Trophoblast cell (in vitro differentiated cells and primary cell): ENCODE measurements at regions not wholly inside any gene's neighbourhood (a gene's known extent, or its start where the extent isn't known, plus 50 kb on each side); places are given as distances from the start of the nearest gene placed in this dataset.

ENCODE experiments used
- DNase-seq, 2 donors: peaks; one replicate each; pipeline ENCODE4 v3.0.0-alpha.2; 2016
- H2AFZ ChIP-seq: 2 replicates; pipeline ENCODE4 v1.6.1; 2013; ENCODE audit warnings: low read length, moderate library complexity, mild to moderate bottlenecking; ENCODE audit not compliant: insufficient read depth, poor library complexity
- H2AK5ac ChIP-seq: 2 replicates; pipeline ENCODE4 v1.6.1; 2013; ENCODE audit warnings: mild to moderate bottlenecking, low read length
- H2BK120ac ChIP-seq: 2 replicates; pipeline ENCODE4 v1.6.1; 2013; ENCODE audit warnings: low read length, mild to moderate bottlenecking, moderate library complexity; ENCODE audit not compliant: insufficient read depth, poor library complexity
- H2BK12ac ChIP-seq: 2 replicates; pipeline ENCODE4 v1.6.1; 2013; ENCODE audit warnings: mild to moderate bottlenecking, low read length, moderate library complexity
- H2BK5ac ChIP-seq: 2 replicates; pipeline ENCODE4 v1.6.1; 2013; ENCODE audit warnings: low read length, low read depth, moderate library complexity, mild to moderate bottlenecking; ENCODE audit not compliant: poor library complexity
- H3K14ac ChIP-seq: 2 replicates; pipeline ENCODE4 v1.6.1; 2013; ENCODE audit warnings: mild to moderate bottlenecking, low read length
- H3K18ac ChIP-seq: 2 replicates; pipeline ENCODE4 v1.6.1; 2013; ENCODE audit warnings: mild to moderate bottlenecking, low read length
- H3K23ac ChIP-seq: 2 replicates; pipeline ENCODE4 v1.6.1; 2013; ENCODE audit warnings: low read length
- H3K27ac ChIP-seq: 2 replicates; pipeline ENCODE4 v1.5.1; 2013; ENCODE audit warnings: low read depth, mild to moderate bottlenecking, inconsistent platforms, low read length, moderate library complexity
- H3K27me3 ChIP-seq: 2 replicates; pipeline ENCODE4 v1.6.1; 2013; ENCODE audit warnings: inconsistent platforms, mild to moderate bottlenecking, low read length, moderate library complexity; ENCODE audit not compliant: insufficient read depth
- H3K36me3 ChIP-seq, 2 experiments: 1 replicate in 1 of 2; 2 replicates in 1 of 2; pipeline ENCODE4 v1.6.1; 2013; ENCODE audit warnings: low read length in 2 of 2, mild to moderate bottlenecking in 2 of 2, moderate library complexity in 1 of 2; ENCODE audit not compliant: insufficient read depth in 2 of 2, control insufficient read depth in 1 of 2
- H3K4ac ChIP-seq: 2 replicates; pipeline ENCODE4 v1.6.1; 2013; ENCODE audit warnings: low read depth, mild to moderate bottlenecking, low read length, moderate library complexity
- H3K4me1 ChIP-seq, 2 experiments: 1 replicate in 1 of 2; 2 replicates in 1 of 2; pipeline ENCODE4 v1.6.1; 2013; ENCODE audit warnings: low read length in 2 of 2, mild to moderate bottlenecking in 2 of 2, moderate library complexity in 1 of 2; ENCODE audit not compliant: insufficient read depth in 2 of 2, control insufficient read depth in 1 of 2
- H3K4me2 ChIP-seq: 2 replicates; pipeline ENCODE4 v1.6.1; 2013; ENCODE audit warnings: inconsistent platforms, mild to moderate bottlenecking, low read length, moderate library complexity
- H3K4me3 ChIP-seq: 2 replicates; pipeline ENCODE4 v1.5.1; 2013; ENCODE audit warnings: mild to moderate bottlenecking, low read depth, low read length, inconsistent platforms
- H3K79me1 ChIP-seq: one replicate; pipeline ENCODE4 v1.6.1; 2013; ENCODE audit warnings: low read length
- H3K79me2 ChIP-seq: 2 replicates; pipeline ENCODE4 v1.6.1; 2013; ENCODE audit warnings: low read length, mild to moderate bottlenecking; ENCODE audit not compliant: control insufficient read depth, insufficient read depth, poor library complexity
- H3K9ac ChIP-seq: 2 replicates; pipeline ENCODE4 v1.6.1; 2013; ENCODE audit warnings: mild to moderate bottlenecking, low read length
- H3K9me3 ChIP-seq: 2 replicates; pipeline ENCODE4 v1.6.1; 2013; ENCODE audit warnings: low read depth, mild to moderate bottlenecking, control low read depth, inconsistent platforms, low read length; ENCODE audit not compliant: insufficient read depth
- H4K12ac ChIP-seq: 2 replicates; pipeline ENCODE4 v1.6.1; 2013; ENCODE audit warnings: low read depth, mild to moderate bottlenecking, low read length, moderate library complexity
- H4K8ac ChIP-seq: 2 replicates; pipeline ENCODE4 v1.6.1; 2013; ENCODE audit warnings: low read depth, mild to moderate bottlenecking, low read length, moderate library complexity
- H4K91ac ChIP-seq: one replicate; pipeline ENCODE4 v1.6.1; 2013; ENCODE audit warnings: low read depth, mild to moderate bottlenecking, low read length, moderate library complexity
- WGBS: extraction: QIAGEN DNeasy Blood & Tissue Kit; methylation state at CpG from one replicate; pipeline ENCODE4 v1.1.7; 2013; ENCODE audit warnings: missing lambda C conversion rate; ENCODE audit not compliant: insufficient read length, insufficient coverage; ENCODE audit errors: extremely low coverage; 5-methylcytosine and 5-hydroxymethylcytosine counted together

DNA sequence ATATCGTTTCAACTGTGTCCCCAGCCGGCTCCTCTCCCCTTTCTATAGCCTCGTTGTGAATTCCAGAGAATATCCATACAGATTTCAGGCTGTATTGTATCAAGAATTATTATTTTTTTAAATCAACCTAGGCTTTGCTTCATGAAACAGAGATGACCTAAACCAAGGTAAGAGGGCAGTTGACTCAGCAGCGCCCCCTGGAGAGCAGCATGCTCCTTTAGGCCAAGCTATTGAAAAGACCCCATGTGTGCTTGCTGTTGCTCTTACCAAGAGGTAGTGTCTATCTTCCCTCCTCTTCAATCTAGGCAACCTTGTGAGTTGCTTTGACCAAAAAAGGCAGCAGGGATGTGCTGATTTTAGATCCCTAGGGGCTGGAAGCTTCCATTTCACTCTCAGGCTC lies 426.7 kb upstream of the SMIM21 start:
- Histone ChIP-seq H3K14ac (no peak overlapping the region), H3K18ac (no peak overlapping the region), H2BK120ac (no peak overlapping the region), H3K4me2 (no peak overlapping the region), H2BK5ac (peak overlapping the region; percentile 28), H2AFZ (no peak overlapping the region), H4K91ac (no peak overlapping the region), H2AK5ac (no peak overlapping the region), H3K4me3 (no peak overlapping the region), H3K9me3 (no peaks in the 10 kb centered on the region), H4K8ac (no peak overlapping the region), H4K12ac (no peak overlapping the region), H2BK12ac (no peak overlapping the region), H3K79me1 (no peaks in the 10 kb centered on the region), H3K79me2 (no peaks in the 10 kb centered on the region), H3K23ac (no peak overlapping the region), H3K27me3 (no peaks in the 10 kb centered on the region), H3K4ac (no peak overlapping the region), H3K36me3 (no peaks in the 10 kb centered on the region), H3K27ac (no peak overlapping the region), H3K4me1 (no peaks in the 10 kb centered on the region), H3K9ac (no peak overlapping the region)
- WGBS: no CpG with 5 or more reads among the region's 4 CpGs
- no peak for DNase-seq

DNA sequence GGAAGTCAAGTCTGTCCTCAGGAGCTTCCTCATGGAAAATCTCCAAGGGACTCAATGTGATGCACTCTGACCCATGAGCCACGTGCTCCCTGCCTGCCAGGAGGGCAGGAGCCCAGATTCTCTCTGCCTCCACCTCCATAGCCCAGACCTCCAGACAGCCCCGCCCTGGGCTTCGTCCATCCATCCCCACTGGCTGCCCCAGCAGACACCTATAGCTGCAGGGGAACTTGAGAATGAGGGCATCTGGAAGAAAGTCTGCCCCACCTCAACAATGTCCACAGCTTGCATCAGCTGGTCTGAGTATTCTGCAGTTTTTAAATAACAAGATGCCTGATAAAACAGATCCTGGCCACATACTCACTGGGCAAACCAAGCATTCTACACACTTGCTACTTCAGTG lies 418.8 kb upstream of the SMIM21 start:
- no peaks in the 10 kb centered on the region for H3K27me3 ChIP-seq
- H3K4me2 ChIP-seq: no peak overlapping the region
- peak overlapping the region; percentile 13 for H3K4me3 ChIP-seq
- H2BK120ac ChIP-seq: no peak overlapping the region
- H3K9me3 ChIP-seq: no peaks in the 10 kb centered on the region
- no peaks in the 10 kb centered on the region for H3K36me3 ChIP-seq
- no peak overlapping the region for H3K27ac ChIP-seq
- no peaks in the 10 kb centered on the region for H3K79me2 ChIP-seq
- H2AFZ ChIP-seq: no peak overlapping the region
- H3K79me1 ChIP-seq: no peaks in the 10 kb centered on the region
- peak in 1 of 2 donors; percentile 38 for DNase-seq
- H2AK5ac ChIP-seq: no peak overlapping the region
- no peak overlapping the region for H4K91ac ChIP-seq
- H3K18ac ChIP-seq: no peak overlapping the region
- H2BK12ac ChIP-seq: no peak overlapping the region
- no peak overlapping the region for H4K8ac ChIP-seq
- no peaks in the 10 kb centered on the region for H3K4me1 ChIP-seq
- no peak overlapping the region for H3K9ac ChIP-seq
- no peak overlapping the region for H3K23ac ChIP-seq
- no peak overlapping the region for H4K12ac ChIP-seq
- no peak overlapping the region for H2BK5ac ChIP-seq
- no peak overlapping the region for H3K4ac ChIP-seq
- H3K14ac ChIP-seq: no peak overlapping the region
- no CpG with 5 or more reads among the region's 3 CpGs for WGBS

DNA sequence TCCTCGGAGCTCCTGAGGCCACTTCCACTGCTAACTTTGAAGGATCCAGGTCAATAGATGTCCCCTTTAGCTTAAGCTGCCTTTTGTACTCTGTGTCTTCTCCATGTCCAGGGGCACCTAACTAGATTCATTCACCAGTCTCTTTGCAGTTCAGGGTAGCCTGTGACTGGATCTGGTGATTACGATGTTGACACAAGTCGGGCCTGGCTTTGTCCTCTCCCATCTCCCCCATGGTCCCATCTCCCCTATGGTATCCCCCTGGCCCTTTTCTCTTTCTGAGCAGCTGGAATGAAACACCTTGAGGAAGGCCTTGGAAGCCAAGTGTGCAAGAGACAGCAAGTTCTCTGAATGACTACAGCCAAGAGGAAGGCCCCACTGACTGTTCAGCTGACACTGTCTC lies 417.9 kb upstream of the SMIM21 start:
- Histone ChIP-seq H3K4ac (no peak overlapping the region), H2AFZ (no peak overlapping the region), H3K9me3 (no peaks in the 10 kb centered on the region), H3K9ac (no peak overlapping the region), H3K36me3 (no peaks in the 10 kb centered on the region), H3K23ac (no peak overlapping the region), H3K27me3 (no peaks in the 10 kb centered on the region), H3K4me3 (no peak overlapping the region), H2AK5ac (no peak overlapping the region), H4K91ac (no peak overlapping the region), H3K79me2 (no peaks in the 10 kb centered on the region), H2BK5ac (no peak overlapping the region), H3K4me1 (no peaks in the 10 kb centered on the region), H2BK120ac (peak overlapping the region; percentile 6), H3K4me2 (no peak overlapping the region), H4K12ac (no peak overlapping the region), H3K18ac (no peak overlapping the region), H2BK12ac (peak overlapping the region; percentile 65), H3K79me1 (no peaks in the 10 kb centered on the region), H4K8ac (no peak overlapping the region), H3K14ac (no peak overlapping the region), H3K27ac (no peak overlapping the region)
- DNase-seq: no peak
- no CpG with 5 or more reads among the region's 3 CpGs for WGBS

GRCh38 chr18:75844146-75844545 lies 416.6 kb upstream of the SMIM21 start:
- Histone ChIP-seq H2AK5ac (no peak overlapping the region), H3K4me2 (no peak overlapping the region), H3K14ac (no peak overlapping the region), H2AFZ (no peak overlapping the region), H3K9me3 (no peaks in the 10 kb centered on the region), H3K4me3 (no peak overlapping the region), H3K4ac (no peak overlapping the region), H3K27me3 (no peaks in the 10 kb centered on the region), H3K18ac (no peak overlapping the region), H2BK120ac (no peak overlapping the region), H4K12ac (no peak overlapping the region), H3K4me1 (no peaks in the 10 kb centered on the region), H3K9ac (no peak overlapping the region), H3K23ac (no peak overlapping the region), H4K8ac (no peak overlapping the region), H2BK12ac (no peak overlapping the region), H4K91ac (no peak overlapping the region), H2BK5ac (no peak overlapping the region), H3K79me1 (no peaks in the 10 kb centered on the region), H3K79me2 (no peaks in the 10 kb centered on the region), H3K27ac (no peak overlapping the region), H3K36me3 (no peaks in the 10 kb centered on the region)
- DNase-seq: no peak
- whole genome bisulfite sequencing: no CpG with 5 or more reads among the region's 3 CpGs
